RWPE1 (cell line): ENCODE measurements at regions not wholly inside any gene's neighbourhood (a gene's known extent, or its start where the extent isn't known, plus 50 kb on each side); places are given as distances from the start of the nearest gene placed in this dataset.

Source experiments
- CTCF ChIA-PET: fragments of 350-600 bp; sonication (Branson Sonifier 250); formaldehyde crosslinking; extraction: SDS; loops from one replicate; lab custom pipeline; 2021; lab: Yijun Ruan, JAX
- POLR2A ChIA-PET: fragments of 400-600 bp; formaldehyde crosslinking; extraction: SDS; loops from one replicate; lab custom pipeline; 2020; ENCODE audit warnings: antibody characterized with exemption; ENCODE audit not compliant: low non-redundant PET; lab: Yijun Ruan, JAX
- DNase-seq: peaks from one replicate; pipeline ENCODE4 v3.0.0; 2012; ENCODE audit warnings: low spot score
- H3K27ac ChIP-seq: fragments of 450-650 bp; 2 replicates; pipeline ENCODE4 v1.5.1; 2017
- TF ChIP-seq, protein P1 (sequence below): fragments of 450-650 bp; conservative IDR thresholded peaks from 2 replicates; pipeline ENCODE4 v1.5.1; 2017; ENCODE audit warnings: low read depth, mild to moderate bottlenecking

DNA sequence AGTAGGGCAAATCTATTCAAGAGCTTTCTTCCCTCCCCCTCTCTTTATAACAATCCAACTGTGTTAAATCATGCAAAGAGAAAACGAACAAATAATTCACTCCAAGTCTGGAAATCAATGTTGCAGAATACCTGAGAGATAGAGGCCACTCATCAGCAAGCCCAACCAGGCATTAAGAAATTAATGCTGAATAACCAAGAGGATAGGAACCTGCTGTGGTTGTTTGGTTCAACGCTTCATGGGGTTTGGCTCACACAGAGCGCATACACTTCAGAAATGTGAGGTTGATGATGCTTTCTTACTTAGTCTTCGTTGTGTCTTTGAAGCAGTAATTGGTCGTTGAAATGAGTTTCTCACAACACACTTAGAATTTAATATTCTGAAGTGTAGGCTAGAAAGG lies 1540.0 kb upstream of the PABPC4L start:
- ChIA-PET POLR2A (no interaction called here), CTCF (interaction anchor here (0.7 kb wide), 1 partner anchor 1210 kb away, joined by 4 read pairs; no protein-coding TSS in a partner anchor)
- DNase-seq = no peak
- TF ChIP-seq, protein P1, sequence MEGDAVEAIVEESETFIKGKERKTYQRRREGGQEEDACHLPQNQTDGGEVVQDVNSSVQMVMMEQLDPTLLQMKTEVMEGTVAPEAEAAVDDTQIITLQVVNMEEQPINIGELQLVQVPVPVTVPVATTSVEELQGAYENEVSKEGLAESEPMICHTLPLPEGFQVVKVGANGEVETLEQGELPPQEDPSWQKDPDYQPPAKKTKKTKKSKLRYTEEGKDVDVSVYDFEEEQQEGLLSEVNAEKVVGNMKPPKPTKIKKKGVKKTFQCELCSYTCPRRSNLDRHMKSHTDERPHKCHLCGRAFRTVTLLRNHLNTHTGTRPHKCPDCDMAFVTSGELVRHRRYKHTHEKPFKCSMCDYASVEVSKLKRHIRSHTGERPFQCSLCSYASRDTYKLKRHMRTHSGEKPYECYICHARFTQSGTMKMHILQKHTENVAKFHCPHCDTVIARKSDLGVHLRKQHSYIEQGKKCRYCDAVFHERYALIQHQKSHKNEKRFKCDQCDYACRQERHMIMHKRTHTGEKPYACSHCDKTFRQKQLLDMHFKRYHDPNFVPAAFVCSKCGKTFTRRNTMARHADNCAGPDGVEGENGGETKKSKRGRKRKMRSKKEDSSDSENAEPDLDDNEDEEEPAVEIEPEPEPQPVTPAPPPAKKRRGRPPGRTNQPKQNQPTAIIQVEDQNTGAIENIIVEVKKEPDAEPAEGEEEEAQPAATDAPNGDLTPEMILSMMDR = no peak
- no peak overlapping the region for H3K27ac ChIP-seq

DNA sequence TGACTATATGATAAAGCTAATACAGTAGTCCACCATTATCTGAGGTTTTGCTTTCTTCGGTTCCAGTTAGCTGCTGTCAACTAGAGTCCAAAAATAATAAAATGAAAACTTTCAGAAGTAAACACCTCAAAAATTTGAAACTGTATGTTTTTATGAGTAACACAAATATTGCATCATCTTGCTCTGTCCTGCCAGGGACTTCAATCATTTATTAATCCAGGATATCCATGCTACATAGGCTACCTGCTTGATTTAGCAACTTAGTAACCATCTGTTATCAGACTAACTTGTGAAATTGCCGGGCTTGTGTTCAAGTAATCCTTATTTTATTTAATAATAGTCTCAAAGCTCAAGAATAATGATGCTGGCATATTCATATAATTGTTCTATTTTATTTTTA lies 1537.8 kb upstream of the PABPC4L start:
- CTCF ChIA-PET = no interaction called here
- POLR2A ChIA-PET = no interaction called here
- TF ChIP-seq, protein P1 = no peak
- H3K27ac ChIP-seq = no peak overlapping the region
- no peak for DNase-seq

DNA sequence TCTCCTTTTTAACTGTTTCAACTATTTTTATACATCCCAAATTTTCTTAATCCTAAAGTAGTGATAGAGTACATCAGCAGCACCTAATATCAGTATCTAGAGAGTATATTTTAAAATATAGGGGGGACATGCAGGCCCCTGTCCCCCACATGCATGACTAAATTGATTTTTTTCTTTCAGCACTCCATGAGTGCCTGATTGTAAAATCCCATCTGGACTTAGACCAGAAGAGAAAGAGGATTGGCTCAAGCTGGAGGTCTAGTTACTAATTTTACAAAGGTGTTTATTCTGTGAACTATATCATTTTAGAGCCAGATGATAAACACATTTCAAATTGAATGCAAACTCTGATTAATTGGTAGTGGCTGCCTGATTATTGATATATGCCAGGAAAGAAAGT lies 1533.9 kb upstream of the PABPC4L start:
- POLR2A ChIA-PET = no interaction called here
- CTCF ChIA-PET = no interaction called here
- H3K27ac ChIP-seq = no peak overlapping the region
- DNase-seq = no peak
- TF ChIP-seq, protein P1 = no peak

DNA sequence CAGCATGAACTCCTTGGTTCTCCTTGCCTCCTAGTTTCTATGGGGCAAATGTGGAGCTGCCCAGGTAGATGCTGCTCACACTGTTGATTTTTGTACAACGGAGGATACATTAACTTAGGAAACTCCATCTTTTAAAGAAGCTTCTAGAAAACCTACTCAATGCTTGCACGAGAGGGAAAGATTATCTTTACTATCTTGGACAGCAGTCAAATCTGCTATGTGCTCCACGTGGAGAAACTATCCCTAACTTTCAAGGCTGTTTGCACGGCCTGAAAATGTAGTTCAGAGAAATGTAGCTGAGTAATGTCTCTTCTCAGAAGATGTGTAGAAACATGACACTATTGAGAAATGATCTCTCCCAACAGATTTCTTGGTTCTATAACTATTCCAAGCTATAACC lies 1530.9 kb upstream of the PABPC4L start:
- CTCF ChIA-PET = interaction anchor here (0.6 kb wide), 1 partner anchor 1705 kb away, joined by 4 read pairs; no protein-coding TSS in a partner anchor
- TF ChIP-seq, protein P1 = no peak
- H3K27ac ChIP-seq = no peak overlapping the region
- POLR2A ChIA-PET = no interaction called here
- no peak for DNase-seq

DNA sequence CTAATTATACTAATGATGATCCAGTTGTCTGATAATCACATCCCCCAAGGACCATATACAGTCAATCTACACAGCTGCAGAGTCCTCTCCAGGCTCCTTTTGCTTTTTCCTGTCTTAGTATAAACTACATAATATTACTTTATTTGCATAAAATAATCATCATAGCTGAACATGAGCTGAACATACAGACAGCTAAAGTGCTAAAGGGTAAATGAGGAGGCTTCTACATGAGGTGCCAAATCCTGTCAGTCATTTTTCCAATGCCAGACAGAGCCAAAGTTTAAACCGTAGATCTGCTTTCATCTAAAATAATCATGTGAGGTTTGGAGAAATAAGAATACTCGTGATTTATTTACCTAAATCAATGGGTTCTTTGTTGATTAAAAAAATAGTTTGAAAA lies 1530.1 kb upstream of the PABPC4L start:
- CTCF ChIA-PET = no interaction called here
- no peak for DNase-seq

DNA sequence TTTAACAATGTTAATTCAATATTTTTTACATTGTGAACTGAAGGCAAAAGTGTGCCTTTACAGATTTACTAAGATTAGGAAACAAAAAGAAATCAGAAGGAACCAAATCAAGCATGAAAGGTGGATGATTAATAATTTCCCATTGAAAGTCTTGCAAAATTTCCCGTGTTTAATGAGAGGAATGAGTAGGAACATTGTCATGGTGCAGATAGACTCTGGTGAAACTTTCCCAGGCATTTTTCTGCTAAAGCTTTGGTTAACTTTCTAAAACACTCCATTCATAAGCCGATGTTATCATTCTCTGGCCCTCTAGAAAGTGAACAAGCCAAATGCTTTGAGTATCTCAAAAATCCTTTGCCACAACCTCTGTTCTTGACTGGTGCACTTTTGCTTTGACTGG lies 1522.8 kb upstream of the PABPC4L start:
- no peak overlapping the region for H3K27ac ChIP-seq
- DNase-seq = no peak
- POLR2A ChIA-PET = no interaction called here
- TF ChIP-seq, protein P1 = no peak
- CTCF ChIA-PET = no interaction called here

More for the DNA sequence above, 1530.1 kb upstream of the PABPC4L start:
- no peak overlapping the region for H3K27ac ChIP-seq
- POLR2A ChIA-PET = no interaction called here
- TF ChIP-seq, protein P1 = no peak
